Mucosa of stomach (tissue), 1 donor: ENCODE measurements at regions not wholly inside any gene's neighbourhood (a gene's known extent, or its start where the extent isn't known, plus 50 kb on each side); places are given as distances from the start of the nearest gene placed in this dataset.
"Not testable (repeated sequence)": the region's sequence is repeated elsewhere in the genome, so short reads cannot be mapped to it uniquely, and the experiment has no call there.

ENCODE experiments used
- H3K27me3 ChIP-seq: one replicate; pipeline ENCODE4 v1.7.0; 2013; ENCODE audit warnings: mild to moderate bottlenecking, low read length; ENCODE audit not compliant: control insufficient read depth, insufficient read depth
- H3K36me3 ChIP-seq: one replicate; pipeline ENCODE4 v1.7.0; 2013; ENCODE audit warnings: low read length; ENCODE audit not compliant: control insufficient read depth, insufficient read depth
- H3K4me1 ChIP-seq: one replicate; pipeline ENCODE4 v1.7.0; 2013; ENCODE audit warnings: mild to moderate bottlenecking, low read length; ENCODE audit not compliant: control insufficient read depth, insufficient read depth
- H3K4me3 ChIP-seq: one replicate; pipeline ENCODE4 v1.7.0; 2013; ENCODE audit warnings: low read length
- H3K9ac ChIP-seq: one replicate; pipeline ENCODE4 v1.7.0; 2013; ENCODE audit warnings: mild to moderate bottlenecking, low read length, moderate library complexity
- H3K9me3 ChIP-seq: one replicate; pipeline ENCODE4 v1.7.0; 2013; ENCODE audit warnings: mild to moderate bottlenecking, low read length, moderate library complexity; ENCODE audit not compliant: control insufficient read depth
- donor health status: Pancreatic carcinoma.

DNA sequence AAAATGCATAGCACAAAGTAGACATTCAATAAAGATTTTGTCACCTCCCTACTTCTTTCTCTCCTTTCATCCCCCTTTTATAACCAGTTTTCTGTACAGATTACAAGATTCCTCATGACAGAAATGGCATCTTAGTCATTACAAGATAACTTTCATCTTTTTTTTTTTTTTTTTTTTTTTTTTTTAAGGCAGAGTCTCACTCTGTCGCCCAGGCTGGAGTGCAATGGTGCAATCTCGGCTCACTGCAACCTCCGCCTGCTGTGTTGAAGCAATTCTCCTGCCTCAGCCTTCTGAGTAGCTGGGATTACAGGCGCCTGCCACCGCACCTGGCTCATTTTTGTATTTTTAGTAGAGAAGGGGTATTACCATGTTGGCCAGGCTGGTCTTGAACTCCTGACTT is 75.2 kb upstream of the TMC1 start:
- peaks cover 20% of the 10 kb centered on the region for H3K4me1 ChIP-seq
- H3K9ac ChIP-seq, H3K9me3 ChIP-seq, H3K36me3 ChIP-seq, H3K27me3 ChIP-seq, H3K4me3 ChIP-seq: not testable (repeated sequence)

DNA sequence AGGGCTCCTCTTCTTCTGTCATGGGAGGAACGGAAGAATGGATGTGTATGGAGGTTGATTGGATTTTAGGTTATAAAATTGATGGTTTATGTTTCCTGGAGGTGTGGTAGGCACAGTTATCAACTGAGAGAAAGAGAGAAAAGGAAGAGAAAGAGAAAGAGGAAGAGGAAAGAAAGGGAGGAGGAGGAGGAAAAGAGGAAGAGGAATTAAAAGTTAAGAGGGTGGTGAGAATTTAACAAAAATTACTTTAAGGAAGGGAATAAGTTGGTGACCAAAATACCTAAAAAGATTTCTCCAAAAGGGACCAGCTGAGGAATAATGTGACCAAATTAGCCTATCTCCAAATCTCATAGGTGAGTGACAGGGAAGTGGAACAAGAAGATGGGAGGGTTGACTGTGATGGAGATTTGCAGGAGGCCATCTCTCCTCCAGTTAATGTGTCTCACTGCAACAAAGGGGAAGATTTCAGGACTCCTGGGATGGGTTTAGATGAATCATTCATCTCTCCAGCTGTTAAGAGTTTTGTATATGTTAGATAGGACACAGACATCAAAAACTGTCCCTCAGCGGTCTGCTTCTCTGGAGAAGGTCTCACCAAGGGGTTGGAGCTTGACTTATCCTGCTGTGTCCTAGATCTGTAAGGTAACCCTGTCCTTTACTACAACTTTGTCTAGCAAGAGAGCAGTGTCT is 76.0 kb upstream of the TMC1 start:
- Histone ChIP-seq H3K4me1 (peaks cover 27% of the 10 kb centered on the region), H3K4me3 (no peak overlapping the region), H3K9ac (no peak overlapping the region)

DNA sequence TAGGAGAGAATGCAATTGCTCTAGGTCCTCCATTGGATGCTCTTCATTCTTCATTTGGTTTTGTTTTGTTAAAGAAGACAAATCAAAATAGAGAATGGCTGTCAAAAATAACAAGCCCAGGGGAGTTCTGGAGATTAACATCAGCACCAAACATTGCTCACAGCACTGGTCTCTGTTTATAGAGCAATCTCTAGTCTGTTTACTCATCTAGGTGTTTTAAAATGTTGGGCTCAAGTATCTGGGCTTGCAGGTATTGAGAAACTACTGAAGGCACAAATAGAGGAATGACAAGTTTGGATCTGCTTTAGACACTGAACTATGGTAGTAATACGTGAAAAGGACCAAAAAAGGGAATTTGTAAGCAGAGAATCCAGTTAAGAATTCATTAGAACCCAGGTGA is 77.0 kb upstream of the TMC1 start:
- Histone ChIP-seq H3K4me1 (peaks cover 27% of the 10 kb centered on the region), H3K36me3 (no peaks in the 10 kb centered on the region), H3K9me3 (no peaks in the 10 kb centered on the region), H3K27me3 (no peaks in the 10 kb centered on the region), H3K9ac (no peak overlapping the region), H3K4me3 (no peak overlapping the region)

More for the DNA sequence above, 76.0 kb upstream of the TMC1 start:
- H3K9me3 ChIP-seq = no peaks in the 10 kb centered on the region
- no peaks in the 10 kb centered on the region for H3K36me3 ChIP-seq
- H3K27me3 ChIP-seq = no peaks in the 10 kb centered on the region

DNA sequence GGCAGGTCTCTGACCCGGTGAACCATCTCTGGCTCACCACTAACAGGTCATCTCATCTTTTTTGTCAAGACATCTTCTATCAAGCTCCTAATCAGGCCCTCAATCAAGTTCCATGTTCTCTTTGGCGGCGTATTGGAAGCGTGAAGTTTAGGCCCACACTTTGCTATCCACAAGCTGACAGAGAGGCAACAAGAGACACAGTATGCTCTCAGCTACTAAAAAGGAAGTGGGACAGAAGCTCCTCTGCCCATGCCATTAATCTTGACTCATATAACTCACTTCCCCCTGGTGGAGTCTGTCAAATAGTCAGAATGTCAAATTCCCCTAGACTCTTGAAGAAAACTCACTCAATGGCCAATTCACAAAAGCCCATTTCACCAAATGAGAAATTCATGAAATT is 77.6 kb upstream of the TMC1 start:
- Histone ChIP-seq H3K9ac (no peak overlapping the region), H3K4me1 (peaks cover 27% of the 10 kb centered on the region), H3K27me3 (no peaks in the 10 kb centered on the region), H3K36me3 (no peaks in the 10 kb centered on the region), H3K9me3 (no peaks in the 10 kb centered on the region), H3K4me3 (no peak overlapping the region)

DNA sequence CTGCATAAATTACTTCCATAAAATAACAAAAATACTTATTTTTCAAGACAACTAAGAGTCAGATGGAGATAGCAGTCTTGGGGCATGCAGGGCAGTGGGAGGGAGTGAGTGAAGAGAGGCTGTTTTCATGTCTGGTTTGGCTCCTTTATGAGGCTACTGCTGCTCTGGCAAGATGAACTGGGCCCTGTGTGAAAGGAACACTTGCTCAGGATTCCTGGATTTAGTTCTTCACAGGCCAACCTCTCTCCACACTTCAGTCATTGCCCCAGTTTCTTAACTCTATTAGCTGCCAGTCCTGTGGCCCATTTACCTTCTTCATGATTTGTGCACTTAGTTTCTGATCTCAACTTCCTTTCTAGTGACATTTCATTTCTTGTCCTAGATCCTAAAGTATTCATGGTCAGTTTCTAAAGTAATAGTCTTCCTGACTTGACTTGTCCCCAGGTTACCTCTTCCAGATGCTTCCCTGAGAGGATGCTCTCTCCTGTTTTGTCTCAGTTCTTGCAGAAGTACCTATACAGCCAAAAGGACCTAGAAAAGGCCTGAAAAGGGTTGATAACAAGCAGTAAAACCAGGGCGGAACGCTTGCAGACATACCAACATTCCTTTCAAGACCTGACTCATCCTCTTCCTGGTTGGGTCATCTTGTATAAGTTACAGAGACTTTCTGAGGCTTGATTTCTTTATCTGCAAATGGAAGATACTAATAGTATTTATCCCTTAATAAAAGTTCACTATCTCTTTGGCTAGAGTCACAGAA is 77.0 kb upstream of the ZFAND5 start:
- Histone ChIP-seq H3K4me3 (no peak overlapping the region), H3K9me3 (no peaks in the 10 kb centered on the region), H3K9ac (no peak overlapping the region), H3K4me1 (peaks cover 27% of the 10 kb centered on the region), H3K27me3 (no peaks in the 10 kb centered on the region), H3K36me3 (no peaks in the 10 kb centered on the region)

DNA sequence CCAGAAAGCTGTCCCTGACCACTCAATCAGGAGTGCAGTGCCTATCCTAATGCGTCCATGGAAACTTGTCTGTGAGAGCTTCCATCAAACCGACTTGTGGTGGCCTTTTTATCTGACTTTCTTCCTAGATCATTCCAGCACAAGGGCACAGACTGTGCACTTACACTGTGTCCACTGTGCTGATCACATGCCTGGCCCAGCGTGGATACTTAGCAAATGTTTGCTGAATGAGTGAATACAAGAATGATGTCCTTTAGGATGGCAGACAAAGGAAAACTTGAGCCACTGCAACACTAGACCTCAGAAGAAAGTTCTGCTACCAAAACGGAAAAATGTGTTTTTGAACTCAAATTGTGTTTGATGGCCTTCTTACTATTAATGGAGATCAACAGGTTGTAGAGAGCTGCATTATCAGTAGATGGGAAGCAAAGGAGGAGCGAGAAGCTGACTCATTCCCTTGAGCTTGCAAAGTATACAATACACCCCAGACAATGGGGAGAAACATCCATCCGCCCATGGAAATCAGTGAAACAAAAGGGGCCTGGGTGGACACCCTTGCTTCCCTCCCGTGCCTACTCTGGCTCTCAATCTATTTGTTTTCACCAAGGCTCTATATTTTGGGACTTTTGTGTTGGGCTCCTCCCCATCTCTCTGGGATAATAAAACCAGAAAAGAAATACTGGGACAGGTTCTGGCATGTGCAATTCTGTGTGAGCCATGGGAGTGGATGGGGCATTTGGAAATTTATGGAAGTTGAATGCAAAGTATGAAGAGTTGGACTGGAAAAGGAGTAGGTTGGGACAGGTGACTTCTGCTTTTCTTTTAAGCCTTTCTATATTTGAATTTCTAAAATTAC is 76.2 kb upstream of the ZFAND5 start:
- Histone ChIP-seq H3K9ac (no peak overlapping the region), H3K9me3 (no peaks in the 10 kb centered on the region), H3K27me3 (no peaks in the 10 kb centered on the region), H3K4me3 (no peak overlapping the region), H3K36me3 (no peaks in the 10 kb centered on the region), H3K4me1 (peaks cover 27% of the 10 kb centered on the region)

DNA sequence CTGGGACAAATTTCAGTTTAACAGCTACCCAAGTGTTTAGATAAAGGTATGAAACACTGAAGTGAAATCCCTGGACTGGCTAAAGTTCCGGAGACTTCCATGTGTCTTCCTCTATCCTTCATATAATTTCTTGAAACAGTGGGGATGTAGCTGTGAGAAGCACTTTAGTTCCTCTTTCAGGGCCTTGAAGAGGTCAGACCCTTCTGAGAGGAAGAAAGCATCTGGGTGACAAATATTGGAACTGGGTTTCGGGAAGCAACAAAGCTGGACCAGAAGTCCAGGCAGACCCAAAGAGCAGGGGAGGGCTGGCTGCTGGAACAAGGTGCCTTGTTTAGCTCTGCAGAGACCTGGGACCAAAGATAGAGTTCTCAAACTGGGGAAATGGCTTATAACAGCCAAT is 75.4 kb upstream of the ZFAND5 start:
- Histone ChIP-seq H3K9me3 (no peaks in the 10 kb centered on the region), H3K36me3 (no peaks in the 10 kb centered on the region), H3K27me3 (no peaks in the 10 kb centered on the region), H3K9ac (no peak overlapping the region), H3K4me1 (peaks cover 27% of the 10 kb centered on the region), H3K4me3 (no peak overlapping the region)

DNA sequence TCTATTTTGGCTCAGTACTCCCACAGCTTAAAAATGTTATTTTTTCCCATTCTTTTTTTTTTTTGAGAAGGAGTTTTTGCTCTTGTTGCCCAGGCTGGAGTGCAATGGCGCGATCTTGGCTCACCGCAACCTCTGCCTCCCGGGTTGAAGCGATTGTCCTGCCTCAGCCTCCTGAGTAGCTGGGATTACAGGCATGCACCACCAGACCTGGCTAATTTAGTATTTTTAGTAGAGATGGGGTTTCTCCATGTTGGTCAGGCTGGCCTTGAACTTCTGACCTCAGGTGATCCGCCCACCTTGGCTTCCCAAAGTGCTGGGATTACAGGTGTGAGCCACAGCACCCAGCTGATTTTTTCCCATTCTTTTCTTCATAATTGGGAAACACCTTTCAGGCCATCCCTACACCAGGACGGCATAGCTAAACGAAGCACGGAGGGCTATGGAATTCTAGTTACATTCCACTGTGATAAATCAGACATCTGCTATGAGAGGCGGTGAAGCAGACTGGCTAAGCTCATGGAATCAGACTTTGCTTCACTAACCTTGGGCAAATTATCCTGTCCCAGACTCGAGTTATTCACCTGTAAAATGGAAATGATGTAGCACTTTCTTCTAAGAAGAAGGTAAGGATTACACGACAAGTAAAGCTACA is 68.7 kb upstream of the ZFAND5 start:
- not testable (repeated sequence) for H3K4me1 ChIP-seq, H3K36me3 ChIP-seq, H3K4me3 ChIP-seq, H3K9me3 ChIP-seq, H3K27me3 ChIP-seq, H3K9ac ChIP-seq

DNA sequence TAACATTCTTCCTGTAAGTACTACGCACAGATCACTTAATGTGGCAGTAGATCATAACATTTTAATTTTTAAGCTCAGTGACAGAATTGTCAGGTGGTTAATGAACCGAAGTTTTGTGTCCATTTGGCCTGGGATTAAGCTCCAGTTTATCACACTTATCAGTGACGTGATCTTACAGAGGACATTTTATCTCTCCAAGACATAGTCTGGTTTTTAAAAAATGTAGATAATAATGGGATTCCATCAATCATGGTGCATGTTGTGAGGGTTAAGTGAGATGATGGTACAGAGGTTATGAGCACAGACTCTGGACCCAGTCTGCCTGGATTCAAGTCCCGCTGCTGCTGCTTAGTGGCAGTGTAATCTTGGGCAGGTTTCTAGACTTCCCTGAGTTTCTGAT is 66.0 kb upstream of the ZFAND5 start:
- Histone ChIP-seq H3K9me3 (no peaks in the 10 kb centered on the region), H3K4me1 (no peaks in the 10 kb centered on the region), H3K4me3 (no peak overlapping the region), H3K27me3 (no peaks in the 10 kb centered on the region), H3K9ac (no peak overlapping the region), H3K36me3 (no peaks in the 10 kb centered on the region)

DNA sequence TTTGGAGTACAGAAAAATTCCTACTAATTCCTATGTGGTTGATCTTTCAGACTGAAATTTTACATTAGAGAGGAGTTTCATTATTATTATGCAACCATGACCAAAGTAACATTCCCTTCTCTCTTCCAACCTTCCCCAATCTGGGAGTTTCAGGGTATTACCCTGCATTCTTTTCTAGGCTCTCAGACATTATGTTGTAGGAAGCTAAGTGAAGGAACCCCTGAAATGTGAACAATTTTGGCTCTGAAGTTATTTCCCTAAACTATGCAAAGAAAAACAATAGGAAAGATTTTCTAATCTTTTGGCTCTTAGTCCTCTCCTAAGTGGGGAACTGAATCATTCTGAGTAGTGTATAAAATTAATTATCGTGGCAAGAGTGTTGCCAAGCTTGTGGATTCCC is 63.3 kb upstream of the ZFAND5 start:
- H3K9me3 ChIP-seq = no peaks in the 10 kb centered on the region
- H3K4me3 ChIP-seq = no peak overlapping the region
- H3K27me3 ChIP-seq = no peaks in the 10 kb centered on the region

DNA sequence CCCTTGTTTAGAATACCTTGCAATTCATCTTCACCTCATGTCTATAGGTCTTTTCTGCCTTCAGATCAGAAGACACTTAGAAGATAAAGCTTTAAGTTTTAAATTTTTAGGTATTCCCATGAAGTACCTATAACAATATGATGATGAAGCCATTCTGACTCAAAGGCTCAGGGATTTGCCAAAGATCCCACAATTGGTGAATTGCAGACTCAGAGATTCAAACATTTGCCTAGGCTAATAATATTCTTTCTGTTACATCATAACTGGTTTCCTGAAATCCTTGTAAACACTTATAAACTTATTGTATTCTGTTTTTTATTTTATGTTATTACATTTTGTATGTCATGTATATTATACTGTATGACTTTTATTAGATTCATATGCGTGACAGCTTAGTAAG is 62.8 kb upstream of the ZFAND5 start:
- no peaks in the 10 kb centered on the region for H3K27me3 ChIP-seq
- no peak overlapping the region for H3K4me3 ChIP-seq
- no peaks in the 10 kb centered on the region for H3K4me1 ChIP-seq
- H3K36me3 ChIP-seq = no peaks in the 10 kb centered on the region
- no peaks in the 10 kb centered on the region for H3K9me3 ChIP-seq
- H3K9ac ChIP-seq = no peak overlapping the region

More for the DNA sequence above, 63.3 kb upstream of the ZFAND5 start:
- no peaks in the 10 kb centered on the region for H3K4me1 ChIP-seq
- H3K9ac ChIP-seq = no peak overlapping the region
- H3K36me3 ChIP-seq = no peaks in the 10 kb centered on the region

DNA sequence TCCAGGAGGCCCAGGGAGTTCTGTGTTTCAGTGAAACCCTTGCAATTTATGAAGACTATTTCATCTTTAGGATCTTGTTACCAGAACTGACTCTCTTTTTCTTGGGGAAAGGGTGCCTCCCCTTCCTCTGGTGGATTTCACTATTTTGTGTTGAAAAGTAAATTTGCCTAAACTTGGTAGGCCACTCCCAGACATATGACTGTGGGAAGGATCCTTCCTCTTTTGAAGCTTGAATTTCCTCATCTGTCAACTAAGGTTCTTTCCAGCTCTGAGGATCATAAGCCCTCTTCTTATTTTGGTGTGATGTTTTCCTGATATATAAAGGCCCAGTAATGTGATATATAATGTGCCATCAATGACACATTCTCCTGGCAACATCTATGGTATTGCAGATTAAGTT is 59.1 kb upstream of the ZFAND5 start:
- Histone ChIP-seq H3K9ac (no peak overlapping the region), H3K4me1 (no peaks in the 10 kb centered on the region), H3K9me3 (no peaks in the 10 kb centered on the region), H3K27me3 (no peaks in the 10 kb centered on the region), H3K36me3 (no peaks in the 10 kb centered on the region), H3K4me3 (no peak overlapping the region)
